ENCODE measurements at regions not wholly inside any gene's neighbourhood (a gene's known extent, or its start where the extent isn't known, plus 50 kb on each side); places are given as distances from the start of the nearest gene placed in this dataset.

DNA sequence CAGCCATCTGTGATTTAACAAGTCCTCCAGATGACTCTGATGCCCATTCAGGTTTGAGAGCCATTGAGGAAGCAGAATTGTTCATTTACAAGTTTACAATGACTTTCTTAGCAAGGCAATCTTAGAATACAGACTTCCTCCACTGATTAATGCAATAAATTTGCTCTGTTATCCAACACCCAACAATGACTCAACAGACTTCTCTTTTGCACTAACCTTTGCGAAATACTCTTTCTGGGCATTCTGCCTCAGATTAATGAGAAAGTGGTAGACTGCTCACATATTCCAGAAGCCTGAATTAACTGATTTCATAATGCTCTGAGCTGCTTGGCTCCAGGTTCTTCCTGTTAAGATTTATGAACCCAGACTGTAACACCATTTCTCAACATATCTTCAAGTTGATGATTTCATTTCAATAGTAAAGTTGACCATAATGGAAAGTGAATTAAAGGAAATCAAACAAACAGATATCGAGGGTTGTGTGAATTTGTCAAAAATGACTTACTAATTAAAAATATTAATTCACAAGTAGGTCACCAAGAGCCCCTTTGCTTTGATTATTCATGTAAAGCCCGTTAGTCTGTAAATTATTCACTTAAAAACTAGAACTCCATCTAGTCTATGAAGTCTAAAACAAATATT, 70.5 kb upstream of the BLID start:
- TF ChIP-seq, protein P1, sequence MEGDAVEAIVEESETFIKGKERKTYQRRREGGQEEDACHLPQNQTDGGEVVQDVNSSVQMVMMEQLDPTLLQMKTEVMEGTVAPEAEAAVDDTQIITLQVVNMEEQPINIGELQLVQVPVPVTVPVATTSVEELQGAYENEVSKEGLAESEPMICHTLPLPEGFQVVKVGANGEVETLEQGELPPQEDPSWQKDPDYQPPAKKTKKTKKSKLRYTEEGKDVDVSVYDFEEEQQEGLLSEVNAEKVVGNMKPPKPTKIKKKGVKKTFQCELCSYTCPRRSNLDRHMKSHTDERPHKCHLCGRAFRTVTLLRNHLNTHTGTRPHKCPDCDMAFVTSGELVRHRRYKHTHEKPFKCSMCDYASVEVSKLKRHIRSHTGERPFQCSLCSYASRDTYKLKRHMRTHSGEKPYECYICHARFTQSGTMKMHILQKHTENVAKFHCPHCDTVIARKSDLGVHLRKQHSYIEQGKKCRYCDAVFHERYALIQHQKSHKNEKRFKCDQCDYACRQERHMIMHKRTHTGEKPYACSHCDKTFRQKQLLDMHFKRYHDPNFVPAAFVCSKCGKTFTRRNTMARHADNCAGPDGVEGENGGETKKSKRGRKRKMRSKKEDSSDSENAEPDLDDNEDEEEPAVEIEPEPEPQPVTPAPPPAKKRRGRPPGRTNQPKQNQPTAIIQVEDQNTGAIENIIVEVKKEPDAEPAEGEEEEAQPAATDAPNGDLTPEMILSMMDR (IDR thresholded peaks at IDR 0.05), result no peak
- TF ChIP-seq POLR2A (IDR thresholded peaks at IDR 0.05), result no peak

Measured in tibial nerve (tissue), 3 donors.